ENCODE measurements at regions not wholly inside any gene's neighbourhood (a gene's known extent, or its start where the extent isn't known, plus 50 kb on each side); places are given as distances from the start of the nearest gene placed in this dataset.

DNA sequence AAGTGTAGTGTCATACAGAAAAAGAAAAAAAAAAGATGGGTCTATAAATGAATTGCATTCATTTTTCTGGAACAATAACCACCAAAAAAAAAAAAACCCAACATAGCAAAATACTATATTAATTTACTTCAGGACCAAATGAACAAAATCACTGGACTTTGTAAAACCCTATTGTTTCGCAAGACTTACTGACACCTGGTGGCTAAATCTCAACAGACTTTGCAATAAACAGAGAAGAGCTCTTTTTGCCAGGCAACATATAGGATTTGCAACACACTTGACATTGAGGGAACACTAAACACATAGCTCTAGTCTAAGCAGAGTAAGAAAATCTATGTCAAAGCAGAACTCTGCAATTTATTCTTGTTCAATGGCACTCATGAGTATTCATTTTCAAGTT is 990.2 kb downstream of the STPG2 start:
- H3K27ac ChIP-seq (ENCODE audit: low read depth, low read length), result no peak overlapping the region
- H3K9me3 ChIP-seq (ENCODE audit: control insufficient read depth, insufficient read depth, low read length), result no peaks in the 10 kb centered on the region
- H3K4me3 ChIP-seq (ENCODE audit: low read depth, low read length), result no peak overlapping the region
- H3K4me1 ChIP-seq (ENCODE audit: control insufficient read depth, insufficient read depth, low read length), result no peaks in the 10 kb centered on the region
- WGBS (ENCODE audit: insufficient coverage), result 71% methylated on average over 1 of the region's 1 CpG
- DNase-seq (ENCODE audit: low read depth in 4 of 6, low spot score in 6 of 6), result peak in 3 of 6 donors; percentile 11 to 87 (median 40)
- no peaks in the 10 kb centered on the region for H3K27me3 ChIP-seq (ENCODE audit: control insufficient read depth, insufficient read depth, low read length)
- no peaks in the 10 kb centered on the region for H3K36me3 ChIP-seq (ENCODE audit: control insufficient read depth, insufficient read depth, low read length)

DNA sequence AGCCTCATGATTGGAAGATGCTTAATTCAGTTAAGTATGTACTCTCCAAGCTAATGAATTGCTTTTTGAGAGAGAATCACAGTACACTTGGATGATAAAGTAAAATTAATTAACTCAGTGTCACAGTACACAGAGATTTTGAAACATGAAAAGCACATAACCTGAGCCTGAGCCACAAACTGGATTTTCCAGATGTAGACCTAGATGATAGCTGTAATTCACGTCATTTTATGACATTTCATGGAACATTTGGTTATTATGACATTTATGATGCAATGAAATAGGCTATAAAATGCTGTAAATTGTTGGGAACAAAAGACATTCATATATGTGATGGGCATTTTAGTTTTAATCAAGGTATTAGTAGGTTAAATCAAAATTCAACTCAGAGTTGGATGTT is 983.7 kb downstream of the STPG2 start:
- no peaks in the 10 kb centered on the region for H3K36me3 ChIP-seq (ENCODE audit: control insufficient read depth, insufficient read depth, low read length)
- H3K4me1 ChIP-seq (ENCODE audit: control insufficient read depth, insufficient read depth, low read length), result no peaks in the 10 kb centered on the region
- no peaks in the 10 kb centered on the region for H3K27me3 ChIP-seq (ENCODE audit: control insufficient read depth, insufficient read depth, low read length)
- H3K4me3 ChIP-seq (ENCODE audit: low read depth, low read length), result no peak overlapping the region
- no peak overlapping the region for H3K27ac ChIP-seq (ENCODE audit: low read depth, low read length)
- peak in 1 of 6 donors; percentile 25 for DNase-seq (ENCODE audit: low read depth in 4 of 6, low spot score in 6 of 6)
- 100% methylated on average over 1 of the region's 1 CpG for WGBS (ENCODE audit: insufficient coverage)
- peaks cover 1% of the 10 kb centered on the region for H3K9me3 ChIP-seq (ENCODE audit: control insufficient read depth, insufficient read depth, low read length)

DNA sequence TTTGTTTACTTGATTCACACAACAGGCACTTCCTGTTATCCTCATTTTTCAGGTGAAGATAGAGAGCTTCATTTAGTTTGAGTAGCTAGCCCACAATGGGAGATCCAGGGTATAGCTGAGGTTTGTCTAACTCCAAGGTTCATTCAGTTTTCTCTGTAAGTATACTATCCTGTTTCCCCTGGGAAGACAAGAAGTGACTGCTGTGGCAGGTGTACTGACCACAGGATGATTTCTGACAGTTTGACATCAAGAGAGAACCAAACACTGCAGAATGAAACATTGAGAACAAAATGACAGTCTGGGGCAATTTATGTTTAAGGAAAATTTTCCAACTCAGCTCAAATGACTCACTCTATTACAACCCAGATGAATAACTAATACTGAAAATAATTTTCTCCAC is 958.0 kb downstream of the STPG2 start:
- H3K4me3 ChIP-seq (ENCODE audit: low read depth, low read length), result no peak overlapping the region
- H3K9me3 ChIP-seq (ENCODE audit: control insufficient read depth, insufficient read depth, low read length), result no peaks in the 10 kb centered on the region
- no peaks in the 10 kb centered on the region for H3K4me1 ChIP-seq (ENCODE audit: control insufficient read depth, insufficient read depth, low read length)
- no peaks in the 10 kb centered on the region for H3K27me3 ChIP-seq (ENCODE audit: control insufficient read depth, insufficient read depth, low read length)
- DNase-seq (ENCODE audit: low read depth in 4 of 6, low spot score in 6 of 6), result no peak
- no peaks in the 10 kb centered on the region for H3K36me3 ChIP-seq (ENCODE audit: control insufficient read depth, insufficient read depth, low read length)
- no peak overlapping the region for H3K27ac ChIP-seq (ENCODE audit: low read depth, low read length)

DNA sequence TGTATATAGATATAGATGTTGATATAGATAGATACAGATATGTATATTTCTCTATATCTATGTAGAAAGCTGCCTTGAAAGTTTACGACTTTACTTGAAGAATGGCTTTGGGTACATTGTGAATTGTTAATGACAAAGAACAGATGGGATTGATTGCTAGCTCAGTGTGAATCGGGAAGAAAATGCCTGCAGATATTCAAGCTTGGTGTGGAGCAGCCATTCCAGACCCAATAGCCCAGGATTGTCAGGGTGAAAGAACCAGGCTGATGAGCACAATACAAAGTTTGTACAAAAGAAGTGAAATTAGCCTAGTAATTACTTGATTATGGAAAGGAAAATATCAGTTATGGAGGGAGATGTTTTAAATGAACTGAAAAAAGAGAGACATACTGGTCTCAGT is 946.2 kb downstream of the STPG2 start:
- WGBS (ENCODE audit: insufficient coverage), result 42% methylated on average over 1 of the region's 2 CpGs
- no peak overlapping the region for H3K27ac ChIP-seq (ENCODE audit: low read depth, low read length)
- H3K4me3 ChIP-seq (ENCODE audit: low read depth, low read length), result no peak overlapping the region

DNA sequence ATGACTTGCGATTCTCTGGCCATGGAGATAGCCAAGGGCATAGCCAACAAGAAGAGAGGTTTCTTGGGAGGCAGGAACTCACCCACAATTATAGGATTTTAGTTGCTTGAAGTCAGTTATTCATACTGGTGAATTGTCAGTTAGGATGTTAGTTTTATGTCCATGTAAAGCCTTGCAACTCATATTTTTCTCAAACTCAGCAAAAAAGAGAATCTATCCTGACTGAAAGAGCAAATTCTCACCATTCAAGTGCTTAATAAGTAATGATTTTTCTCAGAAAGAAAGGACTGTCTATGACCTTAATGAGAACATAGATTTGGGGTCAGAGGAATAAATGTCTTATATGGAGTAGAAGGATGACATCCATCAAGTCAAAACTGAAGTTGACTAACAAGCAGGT is 934.5 kb downstream of the STPG2 start:
- 100% methylated on average over 1 of the region's 1 CpG for WGBS (ENCODE audit: insufficient coverage)
- H3K4me1 ChIP-seq (ENCODE audit: control insufficient read depth, insufficient read depth, low read length), result no peaks in the 10 kb centered on the region
- no peak overlapping the region for H3K27ac ChIP-seq (ENCODE audit: low read depth, low read length)
- no peaks in the 10 kb centered on the region for H3K36me3 ChIP-seq (ENCODE audit: control insufficient read depth, insufficient read depth, low read length)
- H3K9me3 ChIP-seq (ENCODE audit: control insufficient read depth, insufficient read depth, low read length), result no peaks in the 10 kb centered on the region
- DNase-seq (ENCODE audit: low read depth in 4 of 6, low spot score in 6 of 6), result no peak
- H3K4me3 ChIP-seq (ENCODE audit: low read depth, low read length), result no peak overlapping the region
- H3K27me3 ChIP-seq (ENCODE audit: control insufficient read depth, insufficient read depth, low read length), result no peaks in the 10 kb centered on the region

More for the DNA sequence above, 946.2 kb downstream of the STPG2 start:
- peak in 1 of 6 donors; percentile 79 for DNase-seq (ENCODE audit: low read depth in 4 of 6, low spot score in 6 of 6)
- Histone ChIP-seq H3K36me3 (ENCODE audit: control insufficient read depth, insufficient read depth, low read length) (no peaks in the 10 kb centered on the region), H3K27me3 (ENCODE audit: control insufficient read depth, insufficient read depth, low read length) (no peaks in the 10 kb centered on the region), H3K4me1 (ENCODE audit: control insufficient read depth, insufficient read depth, low read length) (no peaks in the 10 kb centered on the region), H3K9me3 (ENCODE audit: control insufficient read depth, insufficient read depth, low read length) (no peaks in the 10 kb centered on the region)

DNA sequence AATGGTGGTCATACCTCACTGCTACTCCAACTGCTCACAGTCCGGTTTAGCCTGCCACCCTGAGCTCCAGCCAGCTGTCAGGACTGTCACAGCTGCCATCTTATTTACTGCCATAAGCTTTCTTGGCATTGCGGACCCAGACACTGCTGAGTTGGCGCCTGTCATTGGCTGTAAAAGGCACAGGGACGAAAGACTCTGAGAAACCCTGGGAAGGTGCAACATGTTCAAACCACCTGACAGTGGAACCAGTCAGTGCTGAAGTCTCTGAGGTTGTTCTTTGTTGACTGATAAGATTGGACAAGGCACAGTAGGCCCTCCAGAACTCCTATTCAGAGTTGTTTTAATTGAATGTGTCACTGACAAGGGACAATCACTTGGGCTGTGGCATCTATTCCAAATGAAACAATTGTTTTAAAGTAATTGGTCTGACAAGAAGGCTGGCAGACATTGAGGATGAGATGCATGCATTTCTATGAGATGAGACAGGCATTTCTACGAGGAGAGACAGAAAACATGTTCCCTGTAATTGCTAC is 927.8 kb downstream of the STPG2 start:
- H3K36me3 ChIP-seq (ENCODE audit: control insufficient read depth, insufficient read depth, low read length), result no peaks in the 10 kb centered on the region
- DNase-seq (ENCODE audit: low read depth in 4 of 6, low spot score in 6 of 6), result peak in 2 of 6 donors; percentile 72 to 78
- H3K4me3 ChIP-seq (ENCODE audit: low read depth, low read length), result no peak overlapping the region
- no peaks in the 10 kb centered on the region for H3K27me3 ChIP-seq (ENCODE audit: control insufficient read depth, insufficient read depth, low read length)
- H3K4me1 ChIP-seq (ENCODE audit: control insufficient read depth, insufficient read depth, low read length), result no peaks in the 10 kb centered on the region
- H3K27ac ChIP-seq (ENCODE audit: low read depth, low read length), result no peak overlapping the region
- 53% methylated on average over 5 of the region's 5 CpGs for WGBS (ENCODE audit: insufficient coverage)
- H3K9me3 ChIP-seq (ENCODE audit: control insufficient read depth, insufficient read depth, low read length), result no peaks in the 10 kb centered on the region

DNA sequence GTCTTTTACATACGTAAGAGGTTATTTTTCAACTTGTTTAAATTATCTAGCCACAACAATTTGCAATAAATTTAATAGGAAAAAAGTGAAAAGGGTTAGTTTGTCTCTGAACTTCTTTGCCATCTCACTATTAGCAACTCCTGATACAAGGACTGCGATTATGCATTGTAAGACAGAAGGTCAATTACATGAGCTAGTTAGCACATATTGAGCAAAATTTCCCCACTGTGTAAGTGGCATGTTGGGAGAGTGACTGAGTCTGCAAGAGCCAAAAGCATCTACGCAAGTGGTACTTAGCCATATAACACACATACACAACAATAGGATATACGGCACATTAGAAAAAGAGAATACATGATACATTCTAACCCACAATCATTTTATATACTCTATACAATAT is 927.2 kb downstream of the STPG2 start:
- DNase-seq (ENCODE audit: low read depth in 4 of 6, low spot score in 6 of 6), result peak in 2 of 6 donors; percentile 41 to 69
- no peaks in the 10 kb centered on the region for H3K27me3 ChIP-seq (ENCODE audit: control insufficient read depth, insufficient read depth, low read length)
- H3K36me3 ChIP-seq (ENCODE audit: control insufficient read depth, insufficient read depth, low read length), result no peaks in the 10 kb centered on the region
- H3K27ac ChIP-seq (ENCODE audit: low read depth, low read length), result no peak overlapping the region
- no peaks in the 10 kb centered on the region for H3K9me3 ChIP-seq (ENCODE audit: control insufficient read depth, insufficient read depth, low read length)
- no CpG with 5 or more reads among the region's 4 CpGs for WGBS (ENCODE audit: insufficient coverage)
- H3K4me3 ChIP-seq (ENCODE audit: low read depth, low read length), result no peak overlapping the region
- no peaks in the 10 kb centered on the region for H3K4me1 ChIP-seq (ENCODE audit: control insufficient read depth, insufficient read depth, low read length)

DNA sequence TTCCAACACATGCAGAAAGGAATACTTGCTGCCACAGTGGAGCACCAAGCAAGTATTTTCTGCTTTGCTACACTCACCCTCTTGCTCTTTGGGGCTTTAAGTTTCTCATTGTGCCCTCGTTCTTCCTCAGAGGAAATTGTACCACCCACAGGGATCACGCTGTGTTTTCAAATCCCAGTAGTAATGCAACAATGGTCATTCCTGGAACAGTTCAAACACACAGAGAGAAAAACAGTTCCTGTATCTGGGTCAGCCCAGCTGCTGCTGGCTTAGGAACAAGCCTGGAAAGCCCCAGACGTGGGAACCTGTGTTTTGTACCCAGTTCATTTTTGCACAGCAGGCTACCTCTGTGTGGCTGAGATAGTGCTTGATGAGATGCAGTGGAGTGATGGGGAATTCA is 907.8 kb downstream of the STPG2 start:
- H3K9me3 ChIP-seq (ENCODE audit: control insufficient read depth, insufficient read depth, low read length), result no peaks in the 10 kb centered on the region
- no peaks in the 10 kb centered on the region for H3K36me3 ChIP-seq (ENCODE audit: control insufficient read depth, insufficient read depth, low read length)
- H3K27ac ChIP-seq (ENCODE audit: low read depth, low read length), result no peak overlapping the region
- no peak overlapping the region for H3K4me3 ChIP-seq (ENCODE audit: low read depth, low read length)
- H3K27me3 ChIP-seq (ENCODE audit: control insufficient read depth, insufficient read depth, low read length), result no peaks in the 10 kb centered on the region
- peak in 3 of 6 donors; percentile 15 to 70 (median 60) for DNase-seq (ENCODE audit: low read depth in 4 of 6, low spot score in 6 of 6)
- 12% methylated on average over 3 of the region's 3 CpGs for WGBS (ENCODE audit: insufficient coverage)
- no peaks in the 10 kb centered on the region for H3K4me1 ChIP-seq (ENCODE audit: control insufficient read depth, insufficient read depth, low read length)

DNA sequence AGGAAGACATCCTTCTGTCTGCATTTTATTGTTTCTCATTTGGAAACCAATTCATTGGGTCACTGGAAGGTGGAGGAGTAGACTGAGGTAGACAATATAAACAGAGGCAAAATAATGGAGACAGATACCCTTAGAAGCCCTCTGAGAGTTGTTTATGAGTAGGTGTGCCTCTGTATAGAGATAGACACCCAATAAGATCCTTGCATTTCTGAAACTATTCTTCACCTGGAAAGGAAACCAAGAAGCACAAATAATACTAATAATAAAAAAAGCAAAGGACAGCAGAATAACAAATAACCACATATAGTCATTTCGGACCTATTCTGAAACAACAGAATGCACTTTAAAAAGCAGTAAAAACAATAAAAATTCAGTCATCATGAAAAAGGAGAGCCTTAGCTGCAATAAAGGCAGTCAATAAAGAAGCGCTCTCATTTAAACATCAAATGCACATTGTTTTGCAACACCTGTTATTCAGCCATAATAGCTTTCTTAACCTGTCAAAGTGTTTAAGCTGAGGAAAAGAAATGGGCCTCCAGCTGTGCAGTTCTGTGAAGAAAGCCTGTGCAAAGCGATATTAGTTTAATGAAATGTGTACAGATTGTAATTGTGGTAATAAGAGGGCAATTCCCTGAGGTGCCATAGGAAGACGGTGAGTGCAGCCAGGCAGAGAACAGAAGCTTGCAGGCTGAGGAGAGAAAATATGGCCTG is 904.2 kb downstream of the STPG2 start:
- Histone ChIP-seq H3K36me3 (ENCODE audit: control insufficient read depth, insufficient read depth, low read length) (no peaks in the 10 kb centered on the region), H3K27me3 (ENCODE audit: control insufficient read depth, insufficient read depth, low read length) (no peaks in the 10 kb centered on the region), H3K4me1 (ENCODE audit: control insufficient read depth, insufficient read depth, low read length) (no peaks in the 10 kb centered on the region), H3K9me3 (ENCODE audit: control insufficient read depth, insufficient read depth, low read length) (no peaks in the 10 kb centered on the region), H3K27ac (ENCODE audit: low read depth, low read length) (no peak overlapping the region), H3K4me3 (ENCODE audit: low read depth, low read length) (no peak overlapping the region)
- WGBS (ENCODE audit: insufficient coverage), result 9% methylated on average over 3 of the region's 4 CpGs
- peak in 5 of 6 donors; percentile 28 to 98 (median 49) for DNase-seq (ENCODE audit: low read depth in 4 of 6, low spot score in 6 of 6)

DNA sequence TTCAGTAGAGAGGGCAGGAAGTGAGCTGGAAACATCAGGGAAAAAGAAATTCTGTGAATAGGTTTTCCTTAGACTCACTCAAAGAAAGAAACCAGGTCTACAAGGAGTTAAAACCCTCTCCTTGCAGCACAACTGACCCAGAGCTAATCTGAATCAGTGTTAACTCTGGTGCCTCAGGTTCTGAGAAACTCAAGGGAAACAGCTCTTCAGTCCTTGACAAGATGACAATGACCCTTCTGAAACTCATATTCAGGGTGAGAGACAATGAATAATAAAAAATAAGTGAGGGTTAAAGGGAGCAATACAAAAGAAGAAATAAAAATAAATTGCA is 903.6 kb downstream of the STPG2 start:
- DNase-seq (ENCODE audit: low read depth in 4 of 6, low spot score in 6 of 6), result no peak
- no peak overlapping the region for H3K27ac ChIP-seq (ENCODE audit: low read depth, low read length)
- no peaks in the 10 kb centered on the region for H3K27me3 ChIP-seq (ENCODE audit: control insufficient read depth, insufficient read depth, low read length)
- no peak overlapping the region for H3K4me3 ChIP-seq (ENCODE audit: low read depth, low read length)
- H3K9me3 ChIP-seq (ENCODE audit: control insufficient read depth, insufficient read depth, low read length), result no peaks in the 10 kb centered on the region
- no peaks in the 10 kb centered on the region for H3K4me1 ChIP-seq (ENCODE audit: control insufficient read depth, insufficient read depth, low read length)
- H3K36me3 ChIP-seq (ENCODE audit: control insufficient read depth, insufficient read depth, low read length), result no peaks in the 10 kb centered on the region

Data from spinal cord (tissue), 9 donors.